OCI-LY1 (cell line): ENCODE measurements at regions not wholly inside any gene's neighbourhood (a gene's known extent, or its start where the extent isn't known, plus 50 kb on each side); places are given as distances from the start of the nearest gene placed in this dataset.

Experiments
- H2AFZ ChIP-seq: fragments of 200-600 bp; sonication (generic), shearing (Covaris generic); 2 replicates; pipeline ENCODE4 v1.6.0; 2014; ENCODE audit warnings: antibody characterized with exemption, mild to moderate bottlenecking, low read length
- H3F3A ChIP-seq: fragments of 200-600 bp; sonication (generic), shearing (Covaris generic); 2 replicates; pipeline ENCODE4 v1.6.0; 2014; ENCODE audit warnings: mild to moderate bottlenecking, antibody characterized with exemption, low read length, moderate library complexity; ENCODE audit not compliant: insufficient read depth
- H3K27ac ChIP-seq: fragments of 200-600 bp; sonication (generic); 2 replicates; pipeline ENCODE4 v1.5.1; 2014; ENCODE audit warnings: low read length, mixed run types, mild to moderate bottlenecking, low read depth; ENCODE audit not compliant: poor library complexity, severe bottlenecking
- H3K27me3 ChIP-seq: fragments of 200-600 bp; sonication (generic); 2 replicates; pipeline ENCODE4 v1.6.0; 2014; ENCODE audit warnings: antibody characterized with exemption, mild to moderate bottlenecking, low read length, moderate library complexity; ENCODE audit not compliant: insufficient read depth
- H3K36me3 ChIP-seq: fragments of 200-600 bp; sonication (generic); 2 replicates; pipeline ENCODE4 v1.6.1; 2014; ENCODE audit warnings: mild to moderate bottlenecking, antibody characterized with exemption, low read length, moderate library complexity, mixed read lengths; ENCODE audit not compliant: insufficient read depth
- H3K4me1 ChIP-seq: fragments of 200-600 bp; sonication (generic); 2 replicates; pipeline ENCODE4 v1.5.1; 2014; ENCODE audit warnings: mild to moderate bottlenecking, low read length, moderate library complexity; ENCODE audit not compliant: insufficient read depth, severe bottlenecking
- H3K4me2 ChIP-seq: fragments of 200-600 bp; sonication (generic), shearing (Covaris generic); 2 replicates; pipeline ENCODE4 v1.6.1; 2014; ENCODE audit warnings: low read length
- H3K4me3 ChIP-seq: fragments of 200-600 bp; sonication (generic); 2 replicates; pipeline ENCODE4 v1.5.1; 2014; ENCODE audit warnings: low read length, low read depth, mild to moderate bottlenecking, mixed read lengths; ENCODE audit not compliant: poor library complexity, severe bottlenecking
- H3K79me2 ChIP-seq: fragments of 200-600 bp; shearing (Covaris generic); 2 replicates; pipeline ENCODE4 v1.6.1; 2016; ENCODE audit warnings: mixed run types, low read length, mixed read lengths; ENCODE audit not compliant: insufficient read depth
- H3K9ac ChIP-seq: fragments of 200-600 bp; sonication (generic), shearing (Covaris generic); 2 replicates; pipeline ENCODE4 v1.6.1; 2014; ENCODE audit warnings: mild to moderate bottlenecking, low read length, mixed read lengths
- H3K9me2 ChIP-seq: fragments of 200-600 bp; sonication (generic), shearing (Covaris generic); 2 replicates; pipeline ENCODE4 v1.6.1; 2014; ENCODE audit warnings: low read depth, mild to moderate bottlenecking, low read length, mixed read lengths
- H3K9me3 ChIP-seq: fragments of 200-600 bp; shearing (Covaris generic); 2 replicates; pipeline ENCODE4 v1.6.1; 2014; ENCODE audit warnings: low read length, mixed read lengths
- H4K20me1 ChIP-seq: fragments of 200-600 bp; sonication (generic), shearing (Covaris generic); 2 replicates; pipeline ENCODE4 v1.6.0; 2016; ENCODE audit warnings: mild to moderate bottlenecking, low read length; ENCODE audit not compliant: insufficient read depth
- EZH2 ChIP-seq: fragments of 200-600 bp; sonication (generic), shearing (Covaris generic); IDR thresholded peaks from 2 replicates; pipeline ENCODE4 v1.8.0; 2017; ENCODE audit warnings: borderline replicate concordance, mixed run types, mild to moderate bottlenecking, antibody characterized with exemption, low read length, moderate library complexity, mixed read lengths
- TF ChIP-seq, protein P1 (sequence below): fragments of 200-600 bp; sonication (generic), shearing (Covaris generic); IDR thresholded peaks from 2 replicates; pipeline ENCODE4 v1.5.1; 2017; ENCODE audit warnings: mild to moderate bottlenecking, antibody characterized with exemption, low read length, moderate library complexity, mixed read lengths

DNA sequence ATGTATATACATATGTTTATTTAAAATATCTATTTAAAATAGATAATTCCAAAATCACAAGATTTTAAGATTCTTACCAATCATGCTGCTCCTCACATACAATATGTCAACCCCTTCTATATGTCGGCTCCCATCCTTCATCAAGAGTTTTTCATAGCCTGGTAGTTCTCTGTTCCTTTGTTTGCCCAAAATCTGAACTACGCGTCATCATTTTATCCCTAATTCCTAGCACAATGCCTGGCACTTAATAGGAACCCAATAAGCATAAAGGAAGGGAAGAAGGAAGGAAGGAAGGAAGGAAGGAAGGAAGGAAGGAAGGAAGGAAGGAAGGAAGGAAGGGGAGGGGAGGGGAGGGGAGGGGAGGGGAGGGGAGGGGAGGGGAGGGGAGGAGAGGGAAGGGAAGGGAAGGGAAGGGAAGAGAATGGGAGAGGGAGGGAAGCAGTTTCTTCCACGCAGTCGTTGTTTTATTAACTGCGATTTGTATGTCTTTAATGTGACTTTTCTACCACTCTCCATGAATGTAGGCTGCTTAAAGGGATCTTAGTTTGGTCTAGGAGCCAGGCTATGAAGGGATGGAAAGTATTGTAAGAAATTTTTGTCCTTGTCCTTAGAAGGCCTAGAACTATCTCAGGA lies 83.3 kb upstream of the PCGF5 start:
- H3K4me1 ChIP-seq, result no peaks in the 10 kb centered on the region
- H3F3A ChIP-seq, result no peaks in the 10 kb centered on the region
- no peaks in the 10 kb centered on the region for H4K20me1 ChIP-seq
- H3K4me3 ChIP-seq, result no peak overlapping the region
- no peaks in the 10 kb centered on the region for H3K27me3 ChIP-seq
- no peak overlapping the region for H3K27ac ChIP-seq
- H3K9me3 ChIP-seq, result no peaks in the 10 kb centered on the region
- no peak overlapping the region for H3K4me2 ChIP-seq
- TF ChIP-seq EZH2, result no peak
- TF ChIP-seq, protein P1, sequence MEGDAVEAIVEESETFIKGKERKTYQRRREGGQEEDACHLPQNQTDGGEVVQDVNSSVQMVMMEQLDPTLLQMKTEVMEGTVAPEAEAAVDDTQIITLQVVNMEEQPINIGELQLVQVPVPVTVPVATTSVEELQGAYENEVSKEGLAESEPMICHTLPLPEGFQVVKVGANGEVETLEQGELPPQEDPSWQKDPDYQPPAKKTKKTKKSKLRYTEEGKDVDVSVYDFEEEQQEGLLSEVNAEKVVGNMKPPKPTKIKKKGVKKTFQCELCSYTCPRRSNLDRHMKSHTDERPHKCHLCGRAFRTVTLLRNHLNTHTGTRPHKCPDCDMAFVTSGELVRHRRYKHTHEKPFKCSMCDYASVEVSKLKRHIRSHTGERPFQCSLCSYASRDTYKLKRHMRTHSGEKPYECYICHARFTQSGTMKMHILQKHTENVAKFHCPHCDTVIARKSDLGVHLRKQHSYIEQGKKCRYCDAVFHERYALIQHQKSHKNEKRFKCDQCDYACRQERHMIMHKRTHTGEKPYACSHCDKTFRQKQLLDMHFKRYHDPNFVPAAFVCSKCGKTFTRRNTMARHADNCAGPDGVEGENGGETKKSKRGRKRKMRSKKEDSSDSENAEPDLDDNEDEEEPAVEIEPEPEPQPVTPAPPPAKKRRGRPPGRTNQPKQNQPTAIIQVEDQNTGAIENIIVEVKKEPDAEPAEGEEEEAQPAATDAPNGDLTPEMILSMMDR, result no peak
- no peak overlapping the region for H2AFZ ChIP-seq
- H3K9me2 ChIP-seq, result no peaks in the 10 kb centered on the region
- H3K36me3 ChIP-seq, result no peaks in the 10 kb centered on the region
- no peaks in the 10 kb centered on the region for H3K79me2 ChIP-seq
- H3K9ac ChIP-seq, result no peak overlapping the region

DNA sequence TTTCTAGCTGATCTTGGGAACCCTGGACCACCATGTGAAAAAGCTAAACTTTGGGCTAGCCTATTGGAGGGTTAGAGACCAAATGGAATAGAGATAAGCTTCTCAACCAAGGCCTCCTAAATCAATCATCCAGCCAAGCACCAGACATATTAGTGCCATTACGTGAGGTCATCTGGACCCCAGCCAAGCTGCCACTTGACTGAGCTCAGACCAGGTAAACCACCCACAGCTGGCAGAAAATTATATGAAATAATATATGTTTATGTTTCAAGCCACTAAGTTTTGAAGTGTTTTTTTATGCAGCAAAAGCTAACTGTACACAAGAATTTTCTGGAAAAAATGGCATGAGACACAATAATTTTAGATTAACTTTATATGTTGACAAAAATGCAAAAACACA lies 82.6 kb upstream of the PCGF5 start:
- no peaks in the 10 kb centered on the region for H3K9me3 ChIP-seq
- H3K27ac ChIP-seq, result no peak overlapping the region
- H2AFZ ChIP-seq, result no peak overlapping the region
- H3K4me2 ChIP-seq, result no peak overlapping the region
- no peaks in the 10 kb centered on the region for H3K36me3 ChIP-seq
- TF ChIP-seq, protein P1, result no peak
- no peak for TF ChIP-seq EZH2
- no peaks in the 10 kb centered on the region for H3K79me2 ChIP-seq
- no peaks in the 10 kb centered on the region for H3K9me2 ChIP-seq
- no peaks in the 10 kb centered on the region for H4K20me1 ChIP-seq
- no peaks in the 10 kb centered on the region for H3K27me3 ChIP-seq
- H3K4me1 ChIP-seq, result no peaks in the 10 kb centered on the region
- H3K9ac ChIP-seq, result no peak overlapping the region
- H3F3A ChIP-seq, result no peaks in the 10 kb centered on the region
- H3K4me3 ChIP-seq, result no peak overlapping the region

DNA sequence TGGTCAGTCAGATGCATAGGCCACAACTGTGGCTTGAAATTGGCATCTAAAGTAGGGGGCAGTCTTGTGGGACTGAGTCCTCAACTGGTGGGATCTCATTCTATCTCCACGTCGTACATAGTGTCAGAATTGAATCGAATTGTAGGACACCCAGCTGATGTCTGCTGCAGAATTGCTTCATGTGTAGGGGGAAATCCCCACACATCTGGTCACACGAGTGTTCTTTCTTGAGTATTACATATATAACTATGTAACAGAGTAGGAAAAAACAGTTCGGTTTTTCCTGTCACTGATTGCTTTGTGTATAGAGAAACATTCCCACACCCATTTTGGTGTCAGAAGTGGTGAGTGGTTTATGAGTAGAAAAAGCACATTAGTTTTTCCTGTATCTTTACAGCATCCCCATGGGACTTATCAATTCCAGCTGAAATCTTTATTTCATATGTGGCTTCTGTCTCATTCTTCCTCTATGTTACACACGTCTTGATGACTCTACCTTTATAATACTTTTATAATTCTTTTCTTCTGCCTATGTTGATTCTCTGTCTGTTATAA lies 79.4 kb upstream of the PCGF5 start:
- no peak for TF ChIP-seq EZH2
- no peaks in the 10 kb centered on the region for H3K36me3 ChIP-seq
- no peak overlapping the region for H3K9ac ChIP-seq
- no peaks in the 10 kb centered on the region for H3K9me3 ChIP-seq
- H3F3A ChIP-seq, result no peaks in the 10 kb centered on the region
- no peaks in the 10 kb centered on the region for H3K79me2 ChIP-seq
- H3K9me2 ChIP-seq, result no peaks in the 10 kb centered on the region
- no peaks in the 10 kb centered on the region for H3K4me1 ChIP-seq
- H3K27ac ChIP-seq, result no peak overlapping the region
- no peaks in the 10 kb centered on the region for H4K20me1 ChIP-seq
- no peak overlapping the region for H3K4me3 ChIP-seq
- H3K27me3 ChIP-seq, result no peaks in the 10 kb centered on the region
- H2AFZ ChIP-seq, result no peak overlapping the region
- no peak overlapping the region for H3K4me2 ChIP-seq

DNA sequence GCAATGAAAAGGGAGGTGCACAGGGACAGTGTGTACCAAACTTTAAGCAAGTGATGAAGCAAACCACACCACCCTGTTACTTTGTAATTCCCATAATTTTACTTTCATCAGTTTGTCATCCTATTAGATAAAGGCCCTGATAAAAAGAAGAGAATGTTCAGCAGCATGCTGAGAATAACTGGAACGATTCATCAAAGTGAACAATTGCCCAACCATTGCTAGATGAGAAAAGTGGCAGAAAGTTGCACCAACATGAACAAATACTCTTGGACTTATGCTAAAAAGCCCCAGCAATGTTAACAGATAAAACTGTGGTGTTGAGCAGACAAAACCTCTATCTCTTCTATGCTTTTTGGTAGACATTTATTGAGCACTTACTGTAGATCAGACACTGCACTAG lies 75.5 kb upstream of the PCGF5 start:
- Histone ChIP-seq H3K27ac (no peak overlapping the region), H3K9me3 (no peaks in the 10 kb centered on the region), H3K36me3 (no peaks in the 10 kb centered on the region), H4K20me1 (no peaks in the 10 kb centered on the region), H3K79me2 (no peaks in the 10 kb centered on the region), H2AFZ (no peak overlapping the region), H3F3A (no peaks in the 10 kb centered on the region), H3K9me2 (no peaks in the 10 kb centered on the region), H3K4me2 (no peak overlapping the region), H3K4me3 (no peak overlapping the region), H3K4me1 (no peaks in the 10 kb centered on the region), H3K9ac (no peak overlapping the region), H3K27me3 (no peaks in the 10 kb centered on the region)
- TF ChIP-seq, protein P1, result no peak
- no peak for TF ChIP-seq EZH2
